ENCODE measurements at regions not wholly inside any gene's neighbourhood (a gene's known extent, or its start where the extent isn't known, plus 50 kb on each side); places are given as distances from the start of the nearest gene placed in this dataset.

DNA sequence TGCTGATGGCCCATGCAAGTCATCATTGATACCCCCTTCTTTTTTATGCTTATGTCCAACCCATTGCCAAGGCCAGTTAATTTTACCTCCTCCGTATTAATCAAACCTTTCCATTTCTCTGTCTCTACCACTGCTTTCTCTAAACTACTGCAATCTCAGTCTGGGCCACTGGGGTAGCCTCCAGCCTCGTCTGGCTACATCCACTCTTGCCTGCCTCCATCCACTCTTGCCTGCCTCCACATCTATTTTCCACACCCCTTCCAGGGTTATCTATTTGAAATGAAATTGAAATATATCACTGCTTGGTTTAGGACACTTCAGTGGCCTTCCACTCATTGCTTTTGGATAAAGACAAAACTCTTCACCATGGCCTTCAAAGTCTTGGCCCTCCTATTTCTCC, 425.3 kb upstream of the CLINT1 start:
- no peak for DNase-seq

DNA sequence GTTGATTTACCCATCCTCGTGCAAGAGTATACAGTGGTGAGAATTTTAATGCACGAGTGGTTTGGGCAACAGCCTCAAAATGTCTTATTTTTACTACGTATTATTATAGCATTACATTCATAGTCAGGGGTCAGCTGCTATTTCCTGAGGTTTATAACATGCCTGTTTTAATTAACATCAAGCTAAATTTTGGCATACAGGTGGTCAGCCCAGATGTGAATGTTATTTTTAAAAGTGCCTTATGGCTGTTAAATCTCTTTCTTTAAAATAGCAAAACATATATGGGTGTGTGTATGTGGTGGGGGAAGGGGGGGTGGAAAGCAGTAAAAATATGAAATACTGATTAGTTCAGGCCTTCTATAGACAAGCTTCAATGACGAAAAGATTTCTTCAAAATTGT, 424.5 kb upstream of the CLINT1 start:
- DNase-seq: no peak

DNA sequence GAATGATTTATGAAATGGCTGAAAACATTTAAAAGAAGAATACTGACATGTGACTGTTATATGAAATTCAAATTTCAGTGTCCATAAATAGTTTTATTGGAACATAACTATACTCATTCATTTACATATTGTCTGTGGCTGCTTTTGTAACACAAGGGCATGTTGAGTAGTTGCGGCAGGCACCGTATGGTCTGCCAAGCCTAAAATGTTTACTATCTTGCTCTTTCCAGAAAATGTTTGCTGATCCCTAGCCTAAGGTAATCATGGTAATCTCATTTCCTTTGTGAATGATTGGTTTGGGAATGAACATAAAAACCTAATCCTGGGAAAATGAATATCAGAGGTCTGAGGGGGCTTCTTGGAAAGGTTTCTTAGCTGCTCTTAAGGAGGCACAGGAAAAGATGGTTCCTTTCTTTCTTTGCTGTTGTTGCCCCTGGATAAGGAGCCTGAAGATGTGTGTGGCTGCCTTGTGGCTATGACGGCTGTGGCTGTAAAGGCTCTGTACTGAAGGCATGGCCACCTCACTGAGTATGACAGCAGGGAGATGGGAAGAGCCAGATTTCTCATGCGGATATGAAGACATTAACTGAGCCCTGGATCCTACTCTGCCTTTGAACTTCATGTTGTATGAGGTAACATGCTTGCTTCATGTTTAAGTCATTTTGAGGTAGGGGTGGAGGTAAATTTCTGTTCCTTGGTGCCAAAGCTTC, 419.4 kb upstream of the CLINT1 start:
- DNase-seq: no peak

DNA sequence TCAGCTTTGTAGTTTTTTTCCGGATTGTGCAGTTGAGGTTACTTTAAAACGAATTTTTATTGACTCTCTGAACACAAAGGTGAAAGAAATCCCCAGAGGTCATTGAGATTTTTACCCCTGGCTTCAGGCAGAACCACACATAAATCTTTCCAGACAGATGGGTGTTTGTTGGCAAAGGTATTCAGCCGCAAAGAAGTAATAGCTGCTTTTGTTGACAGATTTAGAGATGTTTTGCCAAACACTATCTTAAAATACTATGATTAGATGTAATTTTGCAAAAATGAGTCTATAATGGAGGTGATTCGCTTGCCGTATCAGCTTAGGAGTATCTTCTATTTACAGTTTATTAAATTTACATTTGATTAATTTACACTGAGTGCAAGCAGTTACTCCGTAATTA, 418.3 kb upstream of the CLINT1 start:
- no peak for DNase-seq

DNA sequence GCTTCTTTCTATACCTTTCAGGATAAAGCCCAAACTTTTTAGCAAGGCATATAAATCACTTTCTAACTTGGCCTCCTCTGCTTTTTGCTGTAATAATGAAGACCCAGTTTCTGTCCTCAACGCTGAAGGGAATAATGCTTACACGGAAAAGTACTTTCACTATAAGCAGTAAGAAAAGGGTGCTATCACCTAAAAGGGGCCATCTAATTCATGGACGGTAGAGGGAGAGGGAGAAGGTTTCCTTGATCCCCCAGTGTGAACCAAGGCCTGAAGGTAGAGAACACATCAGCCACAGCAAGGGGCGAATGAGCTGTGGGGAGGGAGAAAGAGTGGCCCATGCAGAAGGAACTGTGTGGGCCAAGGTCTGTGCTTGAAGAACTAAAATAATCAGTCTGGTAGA, 417.7 kb upstream of the CLINT1 start:
- no peak for DNase-seq

DNA sequence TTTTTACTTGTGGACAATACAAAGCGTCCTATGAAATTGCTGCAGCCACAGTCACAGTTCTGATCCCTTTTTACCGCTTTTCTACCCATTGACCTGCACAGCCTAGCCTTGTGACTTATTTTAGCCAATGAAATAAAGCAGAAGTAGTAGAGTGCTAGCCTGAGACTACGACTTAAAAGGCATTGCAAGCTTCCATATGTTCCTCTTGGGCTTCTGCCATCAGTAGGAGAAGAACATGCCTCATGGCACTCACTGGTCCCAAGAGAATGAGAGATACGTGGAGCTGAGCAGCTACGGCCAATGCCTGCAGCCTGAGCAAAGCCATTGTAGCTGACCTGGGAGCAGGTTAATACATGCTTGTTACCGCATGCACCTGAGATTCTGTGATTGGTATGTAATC, 416.6 kb upstream of the CLINT1 start:
- no peak for DNase-seq

DNA sequence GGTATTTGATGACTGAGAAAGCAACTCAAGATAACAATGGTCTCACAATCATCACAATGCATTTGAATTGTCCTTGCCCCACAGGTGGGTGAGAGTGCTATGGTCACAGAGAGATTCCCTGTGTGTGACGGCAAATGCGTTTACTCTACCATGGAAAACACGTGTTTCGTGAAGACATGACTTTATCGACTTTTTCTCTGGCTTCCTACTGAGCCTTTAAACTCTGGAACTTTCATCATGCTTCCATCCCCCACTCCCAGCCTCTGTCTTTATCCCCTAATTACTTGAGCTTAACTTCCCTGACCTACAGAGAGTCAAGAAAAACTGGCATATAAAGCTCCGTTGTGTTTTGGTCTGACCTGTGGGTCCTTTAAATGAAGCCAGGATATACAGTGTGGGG, 414.1 kb upstream of the CLINT1 start:
- DNase-seq: no peak

DNA sequence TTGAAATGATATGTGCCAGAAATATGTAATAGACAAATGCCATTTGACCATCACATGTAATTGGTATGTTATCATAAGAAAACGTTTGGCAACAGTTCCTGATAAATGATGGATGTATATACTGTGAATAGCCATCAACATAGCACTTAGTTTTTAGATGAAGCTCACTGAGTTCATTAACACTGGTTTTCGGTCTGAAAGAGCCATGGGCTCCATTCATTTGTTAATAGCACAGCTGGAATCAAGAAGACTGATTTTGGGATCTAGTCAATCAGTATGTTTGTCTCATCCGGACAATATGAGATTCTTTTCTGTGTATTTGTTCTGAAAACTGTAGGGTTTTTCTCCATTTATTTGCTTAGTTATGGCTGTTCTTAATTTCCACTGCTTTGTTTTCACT, 413.5 kb upstream of the CLINT1 start:
- no peak for DNase-seq

DNA sequence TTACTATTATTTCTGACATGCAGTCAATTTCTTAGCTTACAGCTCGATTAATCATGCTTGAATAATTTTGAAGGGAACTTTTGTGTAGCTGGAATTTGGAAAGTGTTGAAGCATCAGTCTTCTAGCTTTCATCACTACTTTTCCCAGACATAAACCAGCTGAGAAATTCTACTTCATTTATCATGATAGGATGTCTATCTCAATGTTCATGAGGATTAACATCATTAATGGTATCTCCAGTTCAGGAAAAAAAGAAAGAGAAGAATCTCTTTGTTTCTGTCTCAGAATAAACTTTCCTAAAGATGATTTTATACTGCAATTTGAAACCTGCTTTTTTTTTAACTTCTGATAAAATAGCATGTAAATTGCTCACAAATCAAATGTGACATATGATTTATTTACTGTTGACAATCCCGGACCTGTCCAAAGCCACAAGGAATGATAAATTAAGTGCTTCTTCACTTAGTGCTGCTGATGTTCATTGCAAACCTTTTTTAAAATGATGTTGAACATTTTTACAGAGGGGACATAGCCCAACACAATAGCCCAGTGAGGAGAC, 412.1 kb upstream of the CLINT1 start:
- no peak for DNase-seq

DNA sequence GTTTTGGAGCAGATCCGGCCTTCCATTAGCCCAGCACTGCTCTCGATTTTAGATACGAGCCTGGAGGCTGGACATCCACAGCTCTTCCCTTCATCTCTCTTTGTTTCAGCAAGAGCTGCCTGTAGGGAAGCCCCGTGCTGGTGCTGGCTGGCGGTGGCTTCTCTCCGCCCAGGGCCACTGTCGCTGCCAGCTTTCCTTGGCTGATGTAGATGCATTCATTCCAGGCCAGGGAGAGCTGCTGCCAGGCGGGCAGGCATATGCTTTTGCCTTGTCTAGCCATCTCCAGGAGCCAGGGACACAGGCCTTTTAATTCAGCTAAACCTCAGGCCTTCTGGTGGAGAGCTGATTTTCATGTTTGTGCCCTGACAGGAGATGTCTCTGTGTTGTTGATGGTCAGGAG, 409.3 kb upstream of the CLINT1 start:
- DNase-seq: no peak

DNA sequence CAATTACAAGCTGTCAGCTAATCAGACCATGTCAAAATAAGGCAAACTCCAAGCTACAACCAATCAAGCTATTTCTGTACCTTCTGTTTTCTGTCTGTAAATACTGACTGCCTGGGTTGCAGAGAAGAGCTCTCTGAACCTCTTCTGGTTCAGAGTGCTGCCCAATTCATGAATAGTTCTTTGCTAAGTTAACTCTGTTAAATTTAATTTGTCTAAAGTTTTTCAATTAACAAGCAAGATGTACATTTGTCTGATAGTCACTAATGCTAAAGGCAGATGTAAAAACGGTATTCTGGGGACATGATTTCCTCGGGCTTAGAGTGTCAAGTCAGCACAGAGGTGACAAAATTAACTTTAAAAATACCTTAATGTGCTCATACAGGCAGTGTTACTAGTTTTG, 408.3 kb upstream of the CLINT1 start:
- DNase-seq: no peak

DNA sequence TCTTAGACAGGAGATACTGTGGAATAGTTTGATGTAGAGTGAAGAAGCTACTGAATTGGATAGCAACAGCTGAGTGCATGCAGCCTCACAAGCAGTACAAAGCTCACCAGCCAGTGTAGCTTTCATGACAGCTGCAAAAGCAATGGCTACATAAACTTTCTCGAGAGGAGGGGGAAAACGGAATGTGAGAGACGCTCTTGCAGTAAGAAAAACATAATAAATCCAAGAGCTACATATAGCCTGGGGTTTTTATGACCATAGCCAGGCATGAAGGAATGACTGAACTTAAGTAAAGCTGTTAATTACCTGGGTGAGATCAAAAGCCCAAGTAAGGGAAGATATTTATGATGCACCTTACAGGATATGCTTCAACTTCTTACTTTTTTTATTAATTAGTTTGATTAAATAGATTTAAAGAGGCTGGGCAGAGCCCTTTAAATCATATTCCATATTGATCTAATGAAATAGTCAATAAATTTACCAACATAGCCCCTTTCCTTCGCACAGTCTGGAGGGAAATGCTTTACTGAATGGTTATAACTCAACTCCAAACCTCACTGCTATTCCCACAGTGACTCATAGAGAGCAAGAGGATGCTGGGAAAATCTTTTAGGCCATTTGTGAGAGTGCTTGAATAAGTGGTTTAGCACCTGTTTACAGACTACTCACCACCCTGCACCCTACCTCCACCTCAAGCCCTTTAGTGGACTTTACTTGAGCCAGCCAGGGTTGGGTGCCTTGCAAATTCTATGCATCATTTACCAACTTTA, 407.2 kb upstream of the CLINT1 start:
- DNase-seq: no peak

DNA sequence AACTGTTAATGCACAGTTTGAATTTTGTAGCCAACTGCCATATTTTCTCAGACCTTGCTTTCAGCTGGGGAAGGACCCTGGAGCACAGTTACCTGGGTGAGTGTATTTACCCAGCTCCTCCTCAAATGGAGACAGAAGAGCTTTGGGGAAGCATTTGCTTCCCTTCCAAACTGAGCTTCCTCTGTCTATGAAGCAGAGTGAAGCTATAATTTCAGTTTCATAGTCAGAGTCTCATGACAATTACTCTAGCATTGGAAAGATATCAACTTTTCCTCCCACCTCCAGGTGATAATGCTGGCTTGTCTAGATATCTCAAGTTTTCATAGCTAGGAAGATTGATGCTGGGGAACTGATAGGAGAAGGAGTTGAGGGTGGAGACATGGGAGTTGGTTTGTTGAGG, 406.4 kb upstream of the CLINT1 start:
- DNase-seq: no peak

DNA sequence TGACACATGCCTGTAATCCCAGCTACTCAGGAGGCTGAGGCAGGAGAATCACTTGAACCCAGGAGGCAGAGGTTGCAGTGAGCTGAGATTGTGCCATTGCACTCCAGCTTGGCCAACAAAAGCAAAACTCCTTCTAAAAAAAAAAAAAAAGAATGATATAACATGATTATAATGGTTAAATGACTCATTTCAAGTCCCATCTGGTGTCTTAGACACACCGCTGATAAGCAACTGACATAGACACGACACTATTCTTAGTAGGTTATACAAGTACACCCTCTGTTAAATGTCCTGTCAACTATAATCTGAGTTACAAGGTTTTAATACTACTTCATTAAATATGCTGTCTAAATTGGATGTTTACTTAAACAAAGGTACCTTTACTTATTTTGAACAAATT, 405.3 kb upstream of the CLINT1 start:
- DNase-seq: no peak

DNA sequence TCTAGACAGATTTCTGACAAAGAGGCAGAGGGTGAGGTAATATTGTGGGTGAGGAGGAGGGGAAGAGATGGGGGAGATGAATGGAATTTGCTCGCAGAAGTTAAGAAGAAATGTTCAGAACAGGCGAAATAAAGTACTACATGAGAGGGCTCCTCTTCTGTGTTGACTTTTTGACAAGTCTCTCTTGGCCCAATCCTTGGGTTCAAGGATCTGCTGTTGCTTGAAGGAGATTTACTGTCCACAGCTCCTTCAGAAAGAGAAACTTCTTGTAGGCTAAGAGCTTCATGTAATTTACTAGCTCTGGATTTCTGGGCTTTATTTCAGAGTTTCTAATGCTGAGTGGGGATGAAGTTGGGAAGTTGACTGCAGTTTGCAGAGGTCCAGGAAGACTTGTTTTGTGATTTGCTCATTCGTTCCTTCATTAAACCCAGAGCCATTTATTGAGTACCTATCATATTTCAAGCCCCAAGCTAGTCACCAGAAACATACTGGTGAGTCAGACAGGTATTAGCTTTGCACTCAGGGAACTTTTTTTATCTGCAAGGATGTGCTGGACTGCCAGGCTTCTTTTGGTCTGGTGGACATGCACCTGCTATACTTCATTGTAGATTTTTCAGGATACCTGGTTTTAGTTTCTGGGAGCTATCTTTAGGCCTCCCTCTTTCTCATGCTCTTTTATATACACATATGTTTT, 402.9 kb upstream of the CLINT1 start:
- no peak for DNase-seq

DNA sequence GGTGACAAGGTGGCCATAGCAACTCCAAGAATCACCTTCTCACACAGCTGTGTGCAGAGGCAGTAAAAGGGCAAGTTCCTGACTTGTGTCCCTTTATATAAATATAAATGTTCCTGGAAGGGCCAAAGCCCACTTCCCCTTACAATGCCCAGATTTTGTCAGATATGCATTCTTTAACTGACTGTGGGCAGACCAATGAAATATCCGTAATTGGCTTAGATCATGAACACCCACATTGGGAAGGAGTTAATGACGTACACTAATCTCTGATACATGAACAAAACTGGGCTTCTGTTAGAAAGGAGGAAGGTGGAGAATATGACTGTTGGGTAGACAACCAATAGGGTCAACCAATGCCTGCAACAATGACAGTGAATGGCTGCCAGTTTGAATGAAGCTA, 397.2 kb upstream of the CLINT1 start:
- DNase-seq: no peak

DNA sequence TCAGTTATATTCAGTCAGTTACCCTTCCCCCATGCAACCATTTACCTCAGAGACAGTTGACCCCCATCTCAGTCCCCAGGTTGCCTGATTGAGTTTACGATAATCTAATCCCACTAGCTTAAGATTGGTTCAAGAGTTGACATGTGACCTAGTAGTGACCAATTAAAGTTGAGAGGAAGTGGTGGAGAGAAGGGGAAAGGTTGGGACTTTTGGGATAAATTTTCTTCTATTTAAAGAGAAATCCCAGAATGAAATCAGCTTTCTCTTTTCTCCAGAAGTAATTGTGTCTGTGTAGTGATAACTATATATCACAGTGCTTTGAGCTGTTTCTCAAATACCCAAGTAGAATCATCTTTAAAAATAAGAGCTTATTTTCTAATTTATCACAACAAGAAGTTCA, 396.7 kb upstream of the CLINT1 start:
- no peak for DNase-seq

DNA sequence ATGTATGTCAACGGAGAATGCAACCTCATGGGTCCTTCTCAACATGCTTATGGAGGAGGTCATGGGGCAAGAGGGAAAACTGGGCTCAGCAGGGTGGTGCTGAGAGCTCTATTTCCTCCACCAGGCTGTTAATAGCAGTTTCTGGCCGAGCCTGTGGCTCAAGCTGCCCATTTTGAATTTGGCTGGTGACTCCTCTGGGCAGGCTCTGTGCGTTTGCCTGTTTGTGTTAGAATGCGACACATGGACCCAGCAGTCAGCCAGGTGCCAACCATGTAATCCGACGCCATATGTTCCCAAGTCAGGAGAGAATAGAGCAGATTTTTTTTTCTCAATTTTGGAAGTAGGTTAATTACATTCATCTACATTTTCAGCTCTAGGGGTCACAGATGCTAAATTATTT, 387.7 kb upstream of the CLINT1 start:
- no peak for DNase-seq

DNA sequence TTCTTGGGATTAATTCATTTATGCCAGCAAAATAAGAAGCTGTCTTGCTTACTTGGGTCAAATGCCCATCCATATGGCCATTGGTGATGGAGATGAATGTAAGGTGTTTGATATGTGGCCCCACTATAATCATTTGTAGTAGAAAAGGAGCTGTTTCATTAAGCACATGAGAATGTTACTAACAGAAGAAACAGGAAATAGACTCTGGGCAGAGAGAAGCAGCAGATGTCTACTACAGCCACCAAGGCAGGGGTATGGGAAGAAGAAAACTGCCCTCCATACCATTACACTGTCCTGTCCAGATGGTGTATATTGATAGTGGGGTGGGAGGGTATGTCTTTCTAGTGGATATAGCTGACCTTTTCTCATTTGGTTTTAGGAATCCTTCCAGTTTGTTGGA, 386.6 kb upstream of the CLINT1 start:
- no peak for DNase-seq

DNA sequence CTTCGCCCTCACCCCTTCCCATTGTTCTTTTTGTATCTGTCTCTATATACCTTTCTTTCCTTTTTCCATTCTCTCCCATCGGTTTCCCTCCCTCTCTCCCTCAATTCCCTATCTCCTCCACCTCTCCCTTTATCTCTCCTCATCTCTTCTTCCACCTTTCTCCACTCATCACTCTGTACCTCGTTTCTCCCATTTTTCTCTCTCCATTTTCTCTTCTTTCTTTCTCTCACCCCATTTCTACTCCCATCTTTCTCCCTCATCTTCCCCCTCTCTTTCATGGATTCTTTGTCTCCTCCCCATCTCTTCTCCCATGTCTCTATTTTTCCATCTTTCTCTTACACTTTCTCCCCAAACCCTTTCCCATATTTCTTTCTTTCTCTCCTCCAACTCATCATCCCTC, 385.9 kb upstream of the CLINT1 start:
- no peak for DNase-seq

DNA sequence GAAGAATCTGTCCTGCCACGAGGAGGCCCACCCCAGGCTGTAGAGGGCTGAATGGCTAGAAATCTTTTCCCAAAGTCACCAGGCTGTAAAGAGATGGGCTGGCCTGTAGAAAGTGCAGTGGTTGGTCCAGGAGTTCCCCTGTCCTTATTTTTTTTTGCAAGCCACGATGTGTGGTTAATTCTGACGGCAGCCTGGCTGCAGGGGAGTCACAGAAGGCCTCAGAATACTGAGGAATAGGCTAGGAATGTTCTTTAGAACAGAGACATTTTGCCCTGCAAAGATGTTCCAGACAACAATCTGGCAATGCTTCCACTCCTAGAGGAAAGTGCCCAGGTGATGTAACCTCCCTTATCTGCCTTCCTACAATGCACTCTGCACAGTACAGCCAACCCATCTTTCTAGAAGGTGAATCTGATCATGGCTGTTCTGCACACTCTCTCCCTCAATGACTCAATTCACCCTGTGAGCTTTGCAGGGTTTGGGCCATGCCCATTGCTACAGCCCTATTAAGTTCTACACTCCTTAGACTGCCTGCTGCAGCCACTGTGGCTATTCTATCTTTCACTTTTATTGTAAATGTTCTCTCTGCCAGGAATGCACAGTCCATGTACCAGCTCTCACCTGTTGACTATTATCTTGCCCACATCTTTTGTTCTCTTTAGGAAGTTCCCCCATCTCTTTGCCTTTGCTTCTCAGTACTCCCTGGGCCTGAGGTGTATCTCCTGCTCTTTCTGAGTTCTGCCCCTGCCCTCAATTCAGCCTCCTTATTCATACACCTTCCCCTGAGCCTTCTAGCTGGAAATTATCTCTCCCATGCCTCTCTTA, 377.8 kb upstream of the CLINT1 start:
- no peak for DNase-seq

DNA sequence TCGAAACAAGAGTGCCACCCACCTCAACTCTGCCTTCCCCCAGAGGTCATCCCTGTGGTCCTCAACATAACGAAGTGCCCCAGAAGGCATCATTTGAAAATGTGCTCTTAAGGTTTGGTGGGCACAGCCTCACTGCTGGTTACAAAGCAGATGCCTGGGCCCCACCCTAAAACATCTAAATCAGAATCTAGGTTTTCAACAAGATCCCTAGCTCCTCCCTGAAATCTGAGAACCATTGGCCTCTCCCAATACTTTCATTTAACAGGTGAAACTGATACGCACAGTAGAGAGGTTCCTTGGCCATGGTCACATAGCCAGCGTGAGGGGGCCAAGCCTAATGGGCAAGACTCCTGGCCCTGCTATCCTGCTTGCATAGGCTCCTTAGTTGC, 376.2 kb upstream of the CLINT1 start:
- DNase-seq: no peak

Measured in hematopoietic multipotent progenitor cell treated with erythropoietin and hydrocortisone succinate and interleukin-3 and kit ligand, for 8 days (in vitro differentiated cells).